NB4 (cell line): ENCODE measurements at regions not wholly inside any gene's neighbourhood (a gene's known extent, or its start where the extent isn't known, plus 50 kb on each side); places are given as distances from the start of the nearest gene placed in this dataset.

Source experiments
- MYC ChIP-seq: IDR thresholded peaks from 2 replicates; pipeline ENCODE4 v1.6.1; 2011; ENCODE audit warnings: low read depth, low read length
- POLR2A ChIP-seq: IDR thresholded peaks from 2 replicates; pipeline ENCODE4 v1.6.1; 2011; ENCODE audit warnings: mild to moderate bottlenecking; ENCODE audit not compliant: insufficient read length; ENCODE audit errors: extremely low read depth
- TF ChIP-seq, protein P1 (sequence below): IDR thresholded peaks from one replicate; pipeline ENCODE4 v1.5.1; 2012; ENCODE audit warnings: low read depth, low read length
- TF ChIP-seq, protein P2 (sequence below): IDR thresholded peaks from 2 replicates; pipeline ENCODE4 v1.6.1; 2011; ENCODE audit warnings: low read depth, low read length

DNA sequence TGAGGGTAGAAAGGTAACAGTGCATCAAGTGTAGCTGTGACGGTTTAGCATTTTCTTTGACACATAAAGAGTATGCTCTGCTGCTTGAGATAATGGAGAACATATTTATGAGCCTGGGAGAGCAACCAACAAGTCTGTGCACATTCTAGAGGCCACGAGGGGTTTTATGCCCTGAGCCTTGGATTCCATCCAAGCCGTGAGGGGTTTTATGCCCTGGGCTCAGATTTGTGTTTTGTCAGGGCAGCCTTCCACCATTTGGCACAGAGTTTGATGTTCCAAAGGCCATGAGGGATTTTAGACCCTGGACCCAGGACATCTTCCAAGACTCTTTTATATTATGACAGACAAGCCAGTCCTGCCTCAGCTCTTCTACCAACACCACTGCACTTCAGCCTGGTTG lies 106.4 kb downstream of the ZNF486 start:
- TF ChIP-seq, protein P1, sequence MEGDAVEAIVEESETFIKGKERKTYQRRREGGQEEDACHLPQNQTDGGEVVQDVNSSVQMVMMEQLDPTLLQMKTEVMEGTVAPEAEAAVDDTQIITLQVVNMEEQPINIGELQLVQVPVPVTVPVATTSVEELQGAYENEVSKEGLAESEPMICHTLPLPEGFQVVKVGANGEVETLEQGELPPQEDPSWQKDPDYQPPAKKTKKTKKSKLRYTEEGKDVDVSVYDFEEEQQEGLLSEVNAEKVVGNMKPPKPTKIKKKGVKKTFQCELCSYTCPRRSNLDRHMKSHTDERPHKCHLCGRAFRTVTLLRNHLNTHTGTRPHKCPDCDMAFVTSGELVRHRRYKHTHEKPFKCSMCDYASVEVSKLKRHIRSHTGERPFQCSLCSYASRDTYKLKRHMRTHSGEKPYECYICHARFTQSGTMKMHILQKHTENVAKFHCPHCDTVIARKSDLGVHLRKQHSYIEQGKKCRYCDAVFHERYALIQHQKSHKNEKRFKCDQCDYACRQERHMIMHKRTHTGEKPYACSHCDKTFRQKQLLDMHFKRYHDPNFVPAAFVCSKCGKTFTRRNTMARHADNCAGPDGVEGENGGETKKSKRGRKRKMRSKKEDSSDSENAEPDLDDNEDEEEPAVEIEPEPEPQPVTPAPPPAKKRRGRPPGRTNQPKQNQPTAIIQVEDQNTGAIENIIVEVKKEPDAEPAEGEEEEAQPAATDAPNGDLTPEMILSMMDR, result no peak
- TF ChIP-seq POLR2A, result no peak
- TF ChIP-seq, protein P2, sequence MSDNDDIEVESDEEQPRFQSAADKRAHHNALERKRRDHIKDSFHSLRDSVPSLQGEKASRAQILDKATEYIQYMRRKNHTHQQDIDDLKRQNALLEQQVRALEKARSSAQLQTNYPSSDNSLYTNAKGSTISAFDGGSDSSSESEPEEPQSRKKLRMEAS, result no peak
- no peak for TF ChIP-seq MYC
